A549 (cell line): ENCODE measurements at regions not wholly inside any gene's neighbourhood (a gene's known extent, or its start where the extent isn't known, plus 50 kb on each side); places are given as distances from the start of the nearest gene placed in this dataset.

Experiments
- ATAC-seq, 2 experiments: fragments of 200-7000 bp in 1 of 2; fragments of >200 bp in 1 of 2; cut with Nextera tagmentation in 1 of 2; cut with Tn5 transposase in 1 of 2; 3 replicates each; pipeline versions ENCODE4 v1.8.0 to v1.9.1; 2018 to 2020; ENCODE audit warnings: mild to moderate bottlenecking in 1 of 2, moderate library complexity in 1 of 2
- CTCF ChIA-PET: fragments of 300-600 bp; sonication (Branson Sonifier 250); formaldehyde crosslinking; extraction: SDS; loops from one replicate; lab custom pipeline; 2021; ENCODE audit warnings: antibody characterized with exemption, inconsistent platforms; lab: Yijun Ruan, JAX
- POLR2A ChIA-PET: fragments of 350-600 bp; formaldehyde crosslinking; extraction: SDS; loops from one replicate; lab custom pipeline; 2021; ENCODE audit warnings: antibody characterized with exemption, inconsistent platforms; lab: Yijun Ruan, JAX
- DNase-seq, 2 experiments: peaks; one replicate each; pipeline versions ENCODE4 v3.0.0 to v3.0.0-alpha.2; 2011 to 2016; ENCODE audit warnings: low read depth in 1 of 2, low spot score in 1 of 2
- FAIRE-seq: peaks from 2 replicates; lab custom pipeline; 2011; peaks lifted over from hg19 to GRCh38; lab: Jason Lieb, UNC
- H3K27ac ChIP-seq, 2 experiments: fragments of >200 bp; sonication (Bioruptor Twin); formaldehyde crosslinking; 3 replicates each; pipeline ENCODE4 v1.5.1; 2016 to 2017
- H3K4me1 ChIP-seq: fragments of >200 bp; sonication (Bioruptor Twin); formaldehyde crosslinking; 3 replicates; pipeline ENCODE4 v1.6.1; 2016
- H3K4me2 ChIP-seq: fragments of >200 bp; sonication (Bioruptor Twin); formaldehyde crosslinking; 3 replicates; pipeline ENCODE4 v1.6.1; 2016
- H3K4me3 ChIP-seq: fragments of >200 bp; sonication (Bioruptor Twin); formaldehyde crosslinking; 3 replicates; pipeline ENCODE4 v1.5.1; 2016
- H3K9me3 ChIP-seq: fragments of >200 bp; sonication (Bioruptor Twin); formaldehyde crosslinking; 3 replicates; pipeline ENCODE4 v1.6.1; 2016
- BCL3 ChIP-seq: fragments of >200 bp; sonication (Bioruptor Twin); formaldehyde crosslinking; IDR thresholded peaks from 3 replicates; pipeline ENCODE4 v1.6.1; 2016
- BHLHE40 ChIP-seq: IDR thresholded peaks from 2 replicates; pipeline ENCODE4 v1.6.1; 2012; ENCODE audit warnings: low read depth, low read length, inconsistent platforms
- ELK1 ChIP-seq: fragments of 150-350 bp; IDR thresholded peaks from 2 replicates; pipeline ENCODE4 v1.6.1; 2014; ENCODE audit warnings: low read depth, mild to moderate bottlenecking, low read length
- FOSB ChIP-seq: fragments of 250-450 bp; sonication (Bioruptor Pico); IDR thresholded peaks from 2 replicates; pipeline ENCODE4 v1.5.0; 2020; ENCODE audit warnings: mild to moderate bottlenecking, moderate library complexity
- FOSL2 ChIP-seq, 2 experiments: fragments of 450-650 bp in 1 of 2; fragments of >200 bp in 1 of 2; sonication (Bioruptor Twin) in 1 of 2; formaldehyde crosslinking; IDR thresholded peaks; 2 replicates each; pipeline versions ENCODE4 v1.5.0 to v1.6.1; 2016 to 2020; ENCODE audit warnings: mild to moderate bottlenecking in 1 of 2, moderate library complexity in 1 of 2
- GATA3 ChIP-seq: IDR thresholded peaks from 2 replicates; pipeline ENCODE4 v1.6.1; 2012; ENCODE audit warnings: borderline replicate concordance
- HDAC2 ChIP-seq: fragments of 200-600 bp; sonication (generic); IDR thresholded peaks from 2 replicates; pipeline ENCODE4 v1.6.1; 2016
- HOXA7 ChIP-seq: fragments of 250-450 bp; sonication (Bioruptor Pico); IDR thresholded peaks from 2 replicates; pipeline ENCODE4 v1.5.0; 2020; ENCODE audit warnings: mild to moderate bottlenecking, moderate library complexity
- JUN ChIP-seq, 2 experiments: fragments of >200 bp; sonication (Bioruptor Twin); formaldehyde crosslinking; IDR thresholded peaks; 2 replicates in 1 of 2; 3 replicates in 1 of 2; pipeline ENCODE4 v1.6.1; 2016 to 2017
- JUNB ChIP-seq: fragments of >200 bp; sonication (Bioruptor Twin); formaldehyde crosslinking; IDR thresholded peaks from 2 replicates; pipeline ENCODE4 v1.6.1; 2016
- NFE2L2 ChIP-seq: fragments of 150-350 bp; conservative IDR thresholded peaks from 2 replicates; pipeline ENCODE4 v1.6.1; 2014; ENCODE audit warnings: low read length
- PHF8 ChIP-seq: fragments of 200-600 bp; sonication (generic); IDR thresholded peaks from 2 replicates; pipeline ENCODE4 v1.6.1; 2016; ENCODE audit warnings: low read depth, mild to moderate bottlenecking, antibody characterized with exemption, moderate library complexity, borderline replicate concordance
- RCOR1 ChIP-seq: fragments of 150-350 bp; IDR thresholded peaks from 2 replicates; pipeline ENCODE4 v1.6.1; 2014; ENCODE audit warnings: antibody characterized with exemption, low read length, low read depth
- RFX5 ChIP-seq: fragments of 450-650 bp; IDR thresholded peaks from 2 replicates; pipeline ENCODE4 v1.7.1; 2014; ENCODE audit warnings: antibody characterized with exemption, mild to moderate bottlenecking, moderate library complexity
- ZC3H11A ChIP-seq: fragments of 450-650 bp; IDR thresholded peaks from 2 replicates; pipeline ENCODE4 v1.6.1; 2014; ENCODE audit warnings: antibody characterized with exemption, mild to moderate bottlenecking
- ZSCAN20 ChIP-seq: fragments of 250-450 bp; sonication (Bioruptor Pico); IDR thresholded peaks from 2 replicates; pipeline ENCODE4 v1.8.0; 2022; ENCODE audit warnings: mild to moderate bottlenecking, moderate library complexity
- whole genome bisulfite sequencing: methylation state at CpG from one replicate; pipeline ENCODE4 v1.1.6; 2017; ENCODE audit errors: missing lambda C conversion rate; 5-methylcytosine and 5-hydroxymethylcytosine counted together
- TF ChIP-seq, protein P1 (sequence below): fragments of 450-650 bp; IDR thresholded peaks from 2 replicates; pipeline ENCODE4 v1.6.1; 2014; ENCODE audit warnings: antibody characterized with exemption
- TF ChIP-seq, protein P2 (sequence below): fragments of 200-600 bp; sonication (generic); IDR thresholded peaks from 2 replicates; pipeline ENCODE4 v1.6.1; 2016; ENCODE audit warnings: antibody characterized with exemption, mild to moderate bottlenecking, moderate library complexity
- TF ChIP-seq, protein P3 (sequence below): fragments of 250-450 bp; sonication (Bioruptor Pico); IDR thresholded peaks from 2 replicates; pipeline ENCODE4 v1.5.0; 2021; ENCODE audit warnings: mild to moderate bottlenecking, moderate library complexity, borderline replicate concordance
- TF ChIP-seq, protein P4 (sequence below): IDR thresholded peaks from 2 replicates; pipeline ENCODE4 v1.6.1; 2012

DNA sequence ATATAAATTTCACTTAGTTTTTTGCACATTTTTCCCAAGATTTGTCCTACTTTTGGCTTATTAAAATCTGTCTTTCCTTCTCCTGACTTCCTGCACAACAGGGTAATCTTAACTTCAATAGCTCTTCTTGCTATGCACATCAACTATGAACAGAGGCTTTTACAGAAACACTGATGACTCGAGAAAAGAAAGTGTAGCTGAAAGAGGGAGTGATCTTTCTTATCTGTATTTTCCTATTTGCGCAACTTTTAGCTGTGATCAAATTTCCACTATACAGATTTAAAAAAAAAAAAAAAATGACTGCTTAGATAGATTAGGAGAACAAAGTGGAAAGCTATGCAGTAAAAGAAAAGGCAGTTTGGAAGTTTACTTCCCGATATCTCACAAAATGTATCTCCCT lies 406.9 kb downstream of the LIG4 start:
- Histone ChIP-seq H3K27ac (no peak overlapping the region), H3K4me1 (no peaks in the 10 kb centered on the region), H3K4me3 (no peak overlapping the region), H3K4me2 (no peak overlapping the region), H3K9me3 (no peaks in the 10 kb centered on the region)
- no peak for DNase-seq
- TF ChIP-seq GATA3 (no peak), FOSB (CRISPR knock-in tag) (no peak), ZC3H11A (no peak), JUN (IDR thresholded peaks at IDR 0.05) (no peak), HOXA7 (CRISPR knock-in tag) (no peak), ZSCAN20 (CRISPR knock-in tag) (no peak), BCL3 (no peak), RFX5 (no peak), HDAC2 (no peak), NFE2L2 (no peak), ELK1 (no peak), RCOR1 (no peak), BHLHE40 (no peak), FOSL2 (IDR thresholded peaks at IDR 0.05) (no peak), FOSL2 (CRISPR knock-in tag; IDR thresholded peaks at IDR 0.05) (no peak), JUNB (no peak), PHF8 (no peak)
- TF ChIP-seq, protein P1, sequence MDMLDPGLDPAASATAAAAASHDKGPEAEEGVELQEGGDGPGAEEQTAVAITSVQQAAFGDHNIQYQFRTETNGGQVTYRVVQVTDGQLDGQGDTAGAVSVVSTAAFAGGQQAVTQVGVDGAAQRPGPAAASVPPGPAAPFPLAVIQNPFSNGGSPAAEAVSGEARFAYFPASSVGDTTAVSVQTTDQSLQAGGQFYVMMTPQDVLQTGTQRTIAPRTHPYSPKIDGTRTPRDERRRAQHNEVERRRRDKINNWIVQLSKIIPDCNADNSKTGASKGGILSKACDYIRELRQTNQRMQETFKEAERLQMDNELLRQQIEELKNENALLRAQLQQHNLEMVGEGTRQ = no peak
- TF ChIP-seq, protein P2, sequence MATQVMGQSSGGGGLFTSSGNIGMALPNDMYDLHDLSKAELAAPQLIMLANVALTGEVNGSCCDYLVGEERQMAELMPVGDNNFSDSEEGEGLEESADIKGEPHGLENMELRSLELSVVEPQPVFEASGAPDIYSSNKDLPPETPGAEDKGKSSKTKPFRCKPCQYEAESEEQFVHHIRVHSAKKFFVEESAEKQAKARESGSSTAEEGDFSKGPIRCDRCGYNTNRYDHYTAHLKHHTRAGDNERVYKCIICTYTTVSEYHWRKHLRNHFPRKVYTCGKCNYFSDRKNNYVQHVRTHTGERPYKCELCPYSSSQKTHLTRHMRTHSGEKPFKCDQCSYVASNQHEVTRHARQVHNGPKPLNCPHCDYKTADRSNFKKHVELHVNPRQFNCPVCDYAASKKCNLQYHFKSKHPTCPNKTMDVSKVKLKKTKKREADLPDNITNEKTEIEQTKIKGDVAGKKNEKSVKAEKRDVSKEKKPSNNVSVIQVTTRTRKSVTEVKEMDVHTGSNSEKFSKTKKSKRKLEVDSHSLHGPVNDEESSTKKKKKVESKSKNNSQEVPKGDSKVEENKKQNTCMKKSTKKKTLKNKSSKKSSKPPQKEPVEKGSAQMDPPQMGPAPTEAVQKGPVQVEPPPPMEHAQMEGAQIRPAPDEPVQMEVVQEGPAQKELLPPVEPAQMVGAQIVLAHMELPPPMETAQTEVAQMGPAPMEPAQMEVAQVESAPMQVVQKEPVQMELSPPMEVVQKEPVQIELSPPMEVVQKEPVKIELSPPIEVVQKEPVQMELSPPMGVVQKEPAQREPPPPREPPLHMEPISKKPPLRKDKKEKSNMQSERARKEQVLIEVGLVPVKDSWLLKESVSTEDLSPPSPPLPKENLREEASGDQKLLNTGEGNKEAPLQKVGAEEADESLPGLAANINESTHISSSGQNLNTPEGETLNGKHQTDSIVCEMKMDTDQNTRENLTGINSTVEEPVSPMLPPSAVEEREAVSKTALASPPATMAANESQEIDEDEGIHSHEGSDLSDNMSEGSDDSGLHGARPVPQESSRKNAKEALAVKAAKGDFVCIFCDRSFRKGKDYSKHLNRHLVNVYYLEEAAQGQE = no peak
- TF ChIP-seq, protein P3, sequence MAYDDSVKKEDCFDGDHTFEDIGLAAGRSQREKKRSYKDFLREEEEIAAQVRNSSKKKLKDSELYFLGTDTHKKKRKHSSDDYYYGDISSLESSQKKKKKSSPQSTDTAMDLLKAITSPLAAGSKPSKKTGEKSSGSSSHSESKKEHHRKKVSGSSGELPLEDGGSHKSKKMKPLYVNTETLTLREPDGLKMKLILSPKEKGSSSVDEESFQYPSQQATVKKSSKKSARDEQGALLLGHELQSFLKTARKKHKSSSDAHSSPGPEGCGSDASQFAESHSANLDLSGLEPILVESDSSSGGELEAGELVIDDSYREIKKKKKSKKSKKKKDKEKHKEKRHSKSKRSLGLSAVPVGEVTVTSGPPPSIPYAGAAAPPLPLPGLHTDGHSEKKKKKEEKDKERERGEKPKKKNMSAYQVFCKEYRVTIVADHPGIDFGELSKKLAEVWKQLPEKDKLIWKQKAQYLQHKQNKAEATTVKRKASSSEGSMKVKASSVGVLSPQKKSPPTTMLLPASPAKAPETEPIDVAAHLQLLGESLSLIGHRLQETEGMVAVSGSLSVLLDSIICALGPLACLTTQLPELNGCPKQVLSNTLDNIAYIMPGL (CRISPR knock-in tag) = no peak
- TF ChIP-seq, protein P4, sequence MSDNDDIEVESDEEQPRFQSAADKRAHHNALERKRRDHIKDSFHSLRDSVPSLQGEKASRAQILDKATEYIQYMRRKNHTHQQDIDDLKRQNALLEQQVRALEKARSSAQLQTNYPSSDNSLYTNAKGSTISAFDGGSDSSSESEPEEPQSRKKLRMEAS = no peak
- WGBS = 17% methylated on average over 3 of the region's 3 CpGs
- POLR2A ChIA-PET = no interaction called here
- CTCF ChIA-PET = no interaction called here
- ATAC-seq = no peak
- FAIRE-seq = no peak
